ENCODE measurements at regions not wholly inside any gene's neighbourhood (a gene's known extent, or its start where the extent isn't known, plus 50 kb on each side); places are given as distances from the start of the nearest gene placed in this dataset.

- TF ChIP-seq EZH2 (IDR thresholded peaks at IDR 0.05; ENCODE audit: insufficient read depth, poor library complexity, severe bottlenecking) = no peak
- TF ChIP-seq EZH2phosphoT487 (IDR thresholded peaks at IDR 0.05; ENCODE audit: insufficient read depth, low read depth) = no peak
These were observed 65.6 kb upstream of the GRHL3 start for GRCh38 chr1:24253571-24253970.
